ENCODE measurements at regions not wholly inside any gene's neighbourhood (a gene's known extent, or its start where the extent isn't known, plus 50 kb on each side); places are given as distances from the start of the nearest gene placed in this dataset.

DNA sequence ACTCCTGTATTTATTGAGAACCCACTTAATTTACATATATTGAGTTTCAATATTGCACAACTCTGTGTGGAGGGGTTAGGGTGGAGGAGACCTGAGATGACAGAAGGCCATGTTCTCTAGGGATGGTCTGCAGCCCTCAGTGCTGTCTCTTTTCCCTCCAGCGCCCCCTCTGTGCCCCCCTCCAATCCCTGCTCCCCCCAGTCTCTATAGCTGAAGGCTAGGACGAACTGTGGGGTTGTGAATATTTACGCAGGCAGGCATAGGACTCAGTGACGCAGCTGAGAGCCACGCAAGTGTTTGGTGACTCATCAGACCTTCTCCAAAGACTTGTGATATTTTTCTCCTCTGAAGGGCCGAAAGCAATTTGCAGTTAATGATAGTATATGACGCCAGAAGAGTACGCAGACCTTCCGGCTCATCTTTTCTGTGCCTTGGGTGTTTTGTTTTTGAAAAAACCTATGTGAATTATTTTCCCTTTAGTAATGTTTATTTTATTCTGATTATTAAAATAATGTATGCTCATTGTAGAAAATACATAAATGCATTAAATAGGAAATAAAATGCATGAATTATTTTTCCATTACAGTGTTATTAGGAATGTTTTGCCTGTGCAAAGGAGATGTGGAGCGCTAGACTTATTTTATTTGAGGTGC is 85.3 kb downstream of the SLC25A47 start:
- H3K4me3 ChIP-seq (ENCODE audit: low read depth, low read length), result no peak overlapping the region
- peak; percentile 93 for DNase-seq (ENCODE audit: low read depth)
- TF ChIP-seq, protein P1, sequence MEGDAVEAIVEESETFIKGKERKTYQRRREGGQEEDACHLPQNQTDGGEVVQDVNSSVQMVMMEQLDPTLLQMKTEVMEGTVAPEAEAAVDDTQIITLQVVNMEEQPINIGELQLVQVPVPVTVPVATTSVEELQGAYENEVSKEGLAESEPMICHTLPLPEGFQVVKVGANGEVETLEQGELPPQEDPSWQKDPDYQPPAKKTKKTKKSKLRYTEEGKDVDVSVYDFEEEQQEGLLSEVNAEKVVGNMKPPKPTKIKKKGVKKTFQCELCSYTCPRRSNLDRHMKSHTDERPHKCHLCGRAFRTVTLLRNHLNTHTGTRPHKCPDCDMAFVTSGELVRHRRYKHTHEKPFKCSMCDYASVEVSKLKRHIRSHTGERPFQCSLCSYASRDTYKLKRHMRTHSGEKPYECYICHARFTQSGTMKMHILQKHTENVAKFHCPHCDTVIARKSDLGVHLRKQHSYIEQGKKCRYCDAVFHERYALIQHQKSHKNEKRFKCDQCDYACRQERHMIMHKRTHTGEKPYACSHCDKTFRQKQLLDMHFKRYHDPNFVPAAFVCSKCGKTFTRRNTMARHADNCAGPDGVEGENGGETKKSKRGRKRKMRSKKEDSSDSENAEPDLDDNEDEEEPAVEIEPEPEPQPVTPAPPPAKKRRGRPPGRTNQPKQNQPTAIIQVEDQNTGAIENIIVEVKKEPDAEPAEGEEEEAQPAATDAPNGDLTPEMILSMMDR (conservative IDR thresholded peaks at IDR 0.05; ENCODE audit: low read depth, low read length), result no peak

DNA sequence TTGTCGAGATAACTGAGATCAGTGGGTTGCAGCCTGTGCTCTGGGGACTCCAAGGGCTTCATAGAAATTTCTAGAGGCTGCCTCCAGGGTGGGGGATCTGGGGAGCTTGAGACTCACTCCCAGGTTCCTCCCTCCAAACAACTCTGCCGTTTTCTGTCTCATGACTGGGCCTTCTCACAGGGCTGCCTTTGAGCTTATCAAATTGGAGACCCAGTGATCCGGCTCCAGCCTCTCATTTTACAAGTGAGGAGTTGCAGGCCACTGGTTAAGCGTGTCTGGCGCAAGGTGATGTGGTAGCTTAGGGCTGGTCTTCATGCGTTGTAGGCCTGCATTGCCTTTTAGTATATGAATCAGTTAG is 85.8 kb downstream of the SLC25A47 start:
- no peak overlapping the region for H3K4me3 ChIP-seq (ENCODE audit: low read depth, low read length)
- TF ChIP-seq, protein P1 (conservative IDR thresholded peaks at IDR 0.05; ENCODE audit: low read depth, low read length), result no peak
- DNase-seq (ENCODE audit: low read depth), result no peak

DNA sequence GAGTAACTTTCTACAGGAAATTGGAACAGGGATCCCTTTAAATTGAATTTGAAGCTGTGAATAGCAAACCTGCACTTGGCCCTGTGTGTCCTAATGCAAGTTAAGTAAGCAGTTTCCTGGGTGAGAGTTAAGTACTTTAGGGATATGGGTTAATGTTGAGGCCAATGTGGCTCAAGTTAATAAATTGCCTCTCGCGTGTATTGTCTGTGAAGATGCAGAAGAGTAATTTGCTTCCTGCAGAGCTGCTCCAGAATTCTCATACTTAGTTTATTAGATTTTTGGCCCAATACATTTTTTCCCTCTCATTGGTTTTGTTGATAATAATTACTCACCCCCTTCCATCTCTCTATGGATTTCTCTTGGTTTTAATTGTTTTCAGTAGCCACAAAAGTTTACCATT is 86.5 kb downstream of the SLC25A47 start:
- TF ChIP-seq, protein P1 (conservative IDR thresholded peaks at IDR 0.05; ENCODE audit: low read depth, low read length), result no peak
- no peak overlapping the region for H3K4me3 ChIP-seq (ENCODE audit: low read depth, low read length)
- no peak for DNase-seq (ENCODE audit: low read depth)

DNA sequence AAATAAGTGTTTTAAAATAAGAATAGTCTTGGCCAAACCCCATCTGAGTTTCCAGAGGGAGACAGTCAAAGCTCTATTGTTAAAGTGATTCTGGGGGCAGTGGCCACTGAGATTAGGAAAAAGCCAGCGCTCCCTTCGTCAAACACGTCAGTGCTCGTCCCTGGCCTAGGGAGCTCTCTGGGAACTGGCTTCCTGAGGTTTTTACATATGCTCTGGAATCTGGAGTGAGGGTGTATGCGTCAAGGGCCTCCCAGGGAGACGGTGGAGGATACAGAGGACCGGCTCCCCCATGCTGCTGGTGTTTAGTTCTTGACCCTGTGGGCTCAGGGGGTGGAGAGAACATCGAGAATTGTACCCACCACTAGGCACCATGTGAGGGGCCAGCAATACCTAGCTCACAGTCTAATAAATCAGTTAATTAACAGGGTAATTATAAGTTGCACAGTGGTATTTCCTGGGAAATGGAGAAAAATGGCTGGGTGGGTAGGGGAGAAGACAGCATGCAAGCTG is 87.0 kb downstream of the SLC25A47 start:
- H3K4me3 ChIP-seq (ENCODE audit: low read depth, low read length), result no peak overlapping the region
- TF ChIP-seq, protein P1 (conservative IDR thresholded peaks at IDR 0.05; ENCODE audit: low read depth, low read length), result no peak
- DNase-seq (ENCODE audit: low read depth), result peak; percentile 87

DNA sequence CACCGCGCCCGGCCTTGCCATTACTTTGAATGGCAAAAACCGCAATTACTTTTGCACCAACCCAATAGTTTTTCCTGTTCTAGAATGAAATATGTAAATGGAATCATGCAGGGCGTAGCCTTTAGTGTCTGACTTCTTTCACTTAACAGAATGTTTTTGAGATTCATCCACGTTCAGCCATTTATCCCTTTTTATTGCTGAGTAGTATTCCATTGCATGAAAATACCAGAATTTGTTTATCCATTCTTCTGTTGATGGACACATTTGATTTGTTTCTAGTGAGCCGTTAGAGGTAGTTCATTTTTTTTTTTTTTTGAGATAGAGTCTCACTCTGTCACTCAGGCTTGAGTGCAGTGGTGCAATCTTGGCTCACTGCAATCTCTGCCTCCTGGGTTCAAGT is 90.6 kb downstream of the SLC25A47 start:
- TF ChIP-seq, protein P1 (conservative IDR thresholded peaks at IDR 0.05; ENCODE audit: low read depth, low read length), result no peak
- no peak overlapping the region for H3K4me3 ChIP-seq (ENCODE audit: low read depth, low read length)
- DNase-seq (ENCODE audit: low read depth), result no peak

DNA sequence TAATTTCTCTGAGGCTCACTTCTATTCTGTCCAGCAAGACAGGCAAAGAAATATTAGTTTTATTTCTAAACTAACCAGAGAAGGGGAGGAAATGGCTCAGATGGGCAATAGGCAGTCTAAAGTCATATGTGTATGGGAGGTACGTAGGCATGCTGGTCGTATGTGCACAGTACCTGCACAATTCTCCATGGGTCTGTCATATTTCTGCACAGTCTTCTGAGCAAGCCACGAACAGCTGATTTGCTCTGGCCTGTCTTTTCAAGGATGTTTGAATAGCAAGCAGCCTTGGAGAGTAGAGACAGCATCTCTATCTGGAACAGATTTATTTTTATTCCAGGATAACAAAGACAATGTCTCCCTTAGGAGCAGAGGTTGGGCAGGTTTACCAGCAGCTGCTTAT is 92.1 kb downstream of the SLC25A47 start:
- DNase-seq (ENCODE audit: low read depth), result no peak
- TF ChIP-seq, protein P1 (conservative IDR thresholded peaks at IDR 0.05; ENCODE audit: low read depth, low read length), result no peak
- H3K4me3 ChIP-seq (ENCODE audit: low read depth, low read length), result no peak overlapping the region

DNA sequence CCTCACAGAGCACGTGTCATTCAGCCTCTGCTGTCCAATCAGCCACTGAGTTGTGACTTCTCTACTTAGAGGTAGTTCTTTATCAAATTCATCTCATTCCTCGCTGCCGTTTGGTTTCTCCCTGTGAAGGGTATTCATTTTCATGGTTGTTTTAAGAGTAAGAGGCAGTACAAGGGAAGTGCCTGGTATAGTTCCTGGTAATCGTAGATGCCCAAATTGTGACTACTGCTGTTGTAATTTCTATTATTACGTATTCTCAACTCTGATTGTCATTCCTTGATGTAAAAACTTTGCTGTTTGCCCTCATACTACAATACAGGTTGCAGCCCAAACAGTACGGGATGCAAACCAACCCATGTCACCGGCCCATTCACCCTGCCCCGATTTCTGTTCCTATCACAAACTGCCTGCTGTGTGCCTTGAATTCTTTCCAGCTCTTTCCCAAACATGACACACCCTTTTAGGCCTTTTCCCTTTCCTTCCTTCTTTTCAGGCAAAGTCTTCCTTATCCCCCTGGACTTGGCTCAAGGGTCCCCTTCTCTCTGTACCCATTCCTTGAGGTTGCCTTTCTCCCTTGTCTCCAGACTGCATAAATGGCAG is 93.0 kb downstream of the SLC25A47 start:
- no peak for DNase-seq (ENCODE audit: low read depth)
- TF ChIP-seq, protein P1 (conservative IDR thresholded peaks at IDR 0.05; ENCODE audit: low read depth, low read length), result no peak
- no peak overlapping the region for H3K4me3 ChIP-seq (ENCODE audit: low read depth, low read length)

Data from choroid plexus epithelial cell (primary cell).